Liver (tissue), 8 donors: ENCODE measurements at regions not wholly inside any gene's neighbourhood (a gene's known extent, or its start where the extent isn't known, plus 50 kb on each side); places are given as distances from the start of the nearest gene placed in this dataset.

Experiments used
- DNase-seq: peaks from one replicate; pipeline ENCODE4 v3.0.0-alpha.2; 2017; ENCODE audit warnings: low spot score
- H3K27ac ChIP-seq, 2 donors: one replicate each; pipeline ENCODE4 v1.7.0; 2013; ENCODE audit warnings: inconsistent platforms in 2 of 2, low read length in 2 of 2, control low read depth in 1 of 2, low read depth in 1 of 2, mild to moderate bottlenecking in 1 of 2
- H3K27me3 ChIP-seq, 4 donors: one replicate each; pipeline versions ENCODE4 v1.6.1 to v1.7.0; 2013; ENCODE audit warnings: low read length in 3 of 4, inconsistent platforms in 1 of 4, mild to moderate bottlenecking in 1 of 4, moderate library complexity in 1 of 4; ENCODE audit not compliant: control insufficient read depth in 4 of 4, insufficient read depth in 4 of 4
- H3K36me3 ChIP-seq, 4 donors: one replicate each; pipeline versions ENCODE4 v1.6.1 to v1.7.0; 2013; ENCODE audit warnings: low read length in 3 of 4, mild to moderate bottlenecking in 3 of 4, low read depth in 1 of 4, moderate library complexity in 1 of 4; ENCODE audit not compliant: control insufficient read depth in 4 of 4, insufficient read depth in 3 of 4
- H3K4me1 ChIP-seq, 4 donors: one replicate each; pipeline versions ENCODE4 v1.6.1 to v1.7.0; 2013; ENCODE audit warnings: low read length in 3 of 4, mild to moderate bottlenecking in 3 of 4, moderate library complexity in 1 of 4; ENCODE audit not compliant: control insufficient read depth in 4 of 4, insufficient read depth in 4 of 4
- H3K4me3 ChIP-seq, 3 donors: one replicate each; pipeline versions ENCODE4 v1.6.1 to v1.7.0; 2013; ENCODE audit warnings: low read length in 3 of 3, control low read depth in 1 of 3, low read depth in 1 of 3, mild to moderate bottlenecking in 1 of 3
- H3K9ac ChIP-seq, 2 donors: one replicate each; pipeline ENCODE4 v1.7.0; 2013; ENCODE audit warnings: low read length in 2 of 2, mild to moderate bottlenecking in 2 of 2, moderate library complexity in 2 of 2, control low read depth in 1 of 2, low read depth in 1 of 2
- H3K9me3 ChIP-seq, 4 donors: one replicate each; pipeline versions ENCODE4 v1.6.1 to v1.7.0; 2013; ENCODE audit warnings: low read length in 3 of 4; ENCODE audit not compliant: control insufficient read depth in 4 of 4
- CTCF ChIP-seq: fragments of 150-350 bp; IDR thresholded peaks from 2 replicates; pipeline ENCODE4 v1.5.1; 2017; ENCODE audit warnings: improper control_type of control experiment, low read depth, low read length; ENCODE audit not compliant: missing input control
- FOXA1 ChIP-seq: IDR thresholded peaks from 2 replicates; pipeline ENCODE4 v1.6.1; 2016; ENCODE audit warnings: antibody characterized with exemption
- FOXA2 ChIP-seq: IDR thresholded peaks from 2 replicates; pipeline ENCODE4 v1.6.1; 2016; ENCODE audit warnings: antibody characterized with exemption
- HNF4A ChIP-seq, 2 donors: conservative IDR thresholded peaks; 2 replicates each; pipeline ENCODE4 v1.6.1; 2016; ENCODE audit warnings: antibody characterized with exemption in 2 of 2, mild to moderate bottlenecking in 2 of 2
- HNF4G ChIP-seq: IDR thresholded peaks from 2 replicates; pipeline ENCODE4 v1.6.1; 2016; ENCODE audit warnings: antibody characterized with exemption
- JUND ChIP-seq, 2 donors: IDR thresholded peaks; 2 replicates each; pipeline ENCODE4 v1.6.1; 2016; ENCODE audit warnings: antibody characterized with exemption in 2 of 2
- NR2F2 ChIP-seq: IDR thresholded peaks from 2 replicates; pipeline ENCODE4 v1.6.1; 2016; ENCODE audit warnings: antibody characterized with exemption
- RAD21 ChIP-seq, 2 donors: IDR thresholded peaks; 2 replicates each; pipeline ENCODE4 v1.6.1; 2016; ENCODE audit warnings: antibody characterized with exemption in 2 of 2, mild to moderate bottlenecking in 2 of 2
- RXRA ChIP-seq, 2 donors: IDR thresholded peaks; 2 replicates each; pipeline ENCODE4 v1.6.1; 2017 to 2018; ENCODE audit warnings: antibody characterized with exemption in 2 of 2, mild to moderate bottlenecking in 1 of 2
- SP1 ChIP-seq: IDR thresholded peaks from 2 replicates; pipeline ENCODE4 v1.6.1; 2018; ENCODE audit warnings: antibody characterized with exemption, mild to moderate bottlenecking
- TAF1 ChIP-seq: conservative IDR thresholded peaks from 2 replicates; pipeline ENCODE4 v1.6.1; 2016; ENCODE audit warnings: antibody characterized with exemption, mild to moderate bottlenecking
- YY1 ChIP-seq: IDR thresholded peaks from 2 replicates; pipeline ENCODE4 v1.6.1; 2016; ENCODE audit warnings: antibody characterized with exemption, mild to moderate bottlenecking
- WGBS: extraction: QIAGEN DNeasy Blood & Tissue Kit; methylation state at CpG from one replicate; pipeline ENCODE4 v1.1.7; 2013; 5-methylcytosine and 5-hydroxymethylcytosine counted together
- TF ChIP-seq, protein P1 (sequence below): IDR thresholded peaks from 2 replicates; pipeline ENCODE4 v1.6.1; 2016; ENCODE audit warnings: antibody characterized with exemption
- TF ChIP-seq, protein P2 (sequence below): IDR thresholded peaks from 2 replicates; pipeline ENCODE4 v1.6.1; 2016; ENCODE audit warnings: antibody characterized with exemption, mild to moderate bottlenecking
- TF ChIP-seq, protein P3 (sequence below): IDR thresholded peaks from 2 replicates; pipeline ENCODE4 v1.6.1; 2016; ENCODE audit warnings: antibody characterized with exemption
- donor health status: healthy.
- donor health status: healthy.
- donor health status: healthy.
- donor health status: healthy.
- donor health status: healthy.

DNA sequence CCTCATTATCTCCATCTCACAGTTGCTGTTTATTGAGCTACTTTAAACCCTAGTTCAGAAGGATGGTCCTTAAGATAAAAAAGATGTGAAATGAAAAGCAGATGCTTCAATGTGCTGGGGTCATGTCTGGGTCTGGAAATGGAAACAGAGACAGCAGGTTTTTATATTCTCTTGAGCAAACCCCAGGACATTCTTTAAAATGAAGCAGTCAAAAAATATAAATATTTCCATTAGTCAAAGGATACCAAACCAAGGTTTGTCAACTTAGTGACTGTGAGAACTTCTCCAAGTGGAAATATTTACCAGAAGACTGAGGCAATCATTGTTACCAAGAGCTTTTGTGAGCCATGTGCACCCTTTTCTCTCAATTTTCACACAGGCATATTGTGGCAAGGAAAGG is 102.5 kb upstream of the DIO2 start:
- H3K9ac ChIP-seq, result no peak overlapping the region
- no peak for DNase-seq
- no peak overlapping the region for H3K4me3 ChIP-seq
- no peaks in the 10 kb centered on the region for H3K27me3 ChIP-seq
- no peaks in the 10 kb centered on the region for H3K36me3 ChIP-seq
- no peaks in the 10 kb centered on the region for H3K4me1 ChIP-seq
- H3K9me3 ChIP-seq, result no peaks in the 10 kb centered on the region
- H3K27ac ChIP-seq, result no peak overlapping the region
- TF ChIP-seq JUND (IDR thresholded peaks at IDR 0.05), result no peak
- TF ChIP-seq FOXA2, result no peak
- TF ChIP-seq YY1, result no peak
- no peak for TF ChIP-seq FOXA1
- TF ChIP-seq NR2F2, result no peak
- TF ChIP-seq, protein P1, sequence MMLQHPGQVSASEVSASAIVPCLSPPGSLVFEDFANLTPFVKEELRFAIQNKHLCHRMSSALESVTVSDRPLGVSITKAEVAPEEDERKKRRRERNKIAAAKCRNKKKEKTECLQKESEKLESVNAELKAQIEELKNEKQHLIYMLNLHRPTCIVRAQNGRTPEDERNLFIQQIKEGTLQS, result no peak
- TF ChIP-seq CTCF, result no peak
- TF ChIP-seq HNF4G, result no peak
- no peak for TF ChIP-seq RXRA (IDR thresholded peaks at IDR 0.05)
- no peak for TF ChIP-seq HNF4A (conservative IDR thresholded peaks at IDR 0.05)
- TF ChIP-seq TAF1, result no peak
- no peak for TF ChIP-seq RAD21 (IDR thresholded peaks at IDR 0.05)
- TF ChIP-seq SP1, result no peak

- no peak for TF ChIP-seq HNF4G
- TF ChIP-seq, protein P2, sequence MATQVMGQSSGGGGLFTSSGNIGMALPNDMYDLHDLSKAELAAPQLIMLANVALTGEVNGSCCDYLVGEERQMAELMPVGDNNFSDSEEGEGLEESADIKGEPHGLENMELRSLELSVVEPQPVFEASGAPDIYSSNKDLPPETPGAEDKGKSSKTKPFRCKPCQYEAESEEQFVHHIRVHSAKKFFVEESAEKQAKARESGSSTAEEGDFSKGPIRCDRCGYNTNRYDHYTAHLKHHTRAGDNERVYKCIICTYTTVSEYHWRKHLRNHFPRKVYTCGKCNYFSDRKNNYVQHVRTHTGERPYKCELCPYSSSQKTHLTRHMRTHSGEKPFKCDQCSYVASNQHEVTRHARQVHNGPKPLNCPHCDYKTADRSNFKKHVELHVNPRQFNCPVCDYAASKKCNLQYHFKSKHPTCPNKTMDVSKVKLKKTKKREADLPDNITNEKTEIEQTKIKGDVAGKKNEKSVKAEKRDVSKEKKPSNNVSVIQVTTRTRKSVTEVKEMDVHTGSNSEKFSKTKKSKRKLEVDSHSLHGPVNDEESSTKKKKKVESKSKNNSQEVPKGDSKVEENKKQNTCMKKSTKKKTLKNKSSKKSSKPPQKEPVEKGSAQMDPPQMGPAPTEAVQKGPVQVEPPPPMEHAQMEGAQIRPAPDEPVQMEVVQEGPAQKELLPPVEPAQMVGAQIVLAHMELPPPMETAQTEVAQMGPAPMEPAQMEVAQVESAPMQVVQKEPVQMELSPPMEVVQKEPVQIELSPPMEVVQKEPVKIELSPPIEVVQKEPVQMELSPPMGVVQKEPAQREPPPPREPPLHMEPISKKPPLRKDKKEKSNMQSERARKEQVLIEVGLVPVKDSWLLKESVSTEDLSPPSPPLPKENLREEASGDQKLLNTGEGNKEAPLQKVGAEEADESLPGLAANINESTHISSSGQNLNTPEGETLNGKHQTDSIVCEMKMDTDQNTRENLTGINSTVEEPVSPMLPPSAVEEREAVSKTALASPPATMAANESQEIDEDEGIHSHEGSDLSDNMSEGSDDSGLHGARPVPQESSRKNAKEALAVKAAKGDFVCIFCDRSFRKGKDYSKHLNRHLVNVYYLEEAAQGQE, result no peak
- TF ChIP-seq SP1, result no peak
- TF ChIP-seq, protein P3, sequence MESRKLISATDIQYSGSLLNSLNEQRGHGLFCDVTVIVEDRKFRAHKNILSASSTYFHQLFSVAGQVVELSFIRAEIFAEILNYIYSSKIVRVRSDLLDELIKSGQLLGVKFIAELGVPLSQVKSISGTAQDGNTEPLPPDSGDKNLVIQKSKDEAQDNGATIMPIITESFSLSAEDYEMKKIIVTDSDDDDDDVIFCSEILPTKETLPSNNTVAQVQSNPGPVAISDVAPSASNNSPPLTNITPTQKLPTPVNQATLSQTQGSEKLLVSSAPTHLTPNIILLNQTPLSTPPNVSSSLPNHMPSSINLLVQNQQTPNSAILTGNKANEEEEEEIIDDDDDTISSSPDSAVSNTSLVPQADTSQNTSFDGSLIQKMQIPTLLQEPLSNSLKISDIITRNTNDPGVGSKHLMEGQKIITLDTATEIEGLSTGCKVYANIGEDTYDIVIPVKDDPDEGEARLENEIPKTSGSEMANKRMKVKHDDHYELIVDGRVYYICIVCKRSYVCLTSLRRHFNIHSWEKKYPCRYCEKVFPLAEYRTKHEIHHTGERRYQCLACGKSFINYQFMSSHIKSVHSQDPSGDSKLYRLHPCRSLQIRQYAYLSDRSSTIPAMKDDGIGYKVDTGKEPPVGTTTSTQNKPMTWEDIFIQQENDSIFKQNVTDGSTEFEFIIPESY, result no peak
- TF ChIP-seq FOXA1, result no peak
- no peak for TF ChIP-seq TAF1
- TF ChIP-seq CTCF, result no peak
- no peak for TF ChIP-seq YY1
- no peak for TF ChIP-seq NR2F2
- TF ChIP-seq, protein P1, result no peak
- TF ChIP-seq JUND (IDR thresholded peaks at IDR 0.05), result no peak
Observed at GRCh38 chr14:80310938-80311750, 99.8 kb upstream of the DIO2 start.

More at GRCh38 chr14:80310938-80311750, 99.8 kb upstream of the DIO2 start:
- no peak overlapping the region for H3K4me3 ChIP-seq
- H3K4me1 ChIP-seq, result no peaks in the 10 kb centered on the region
- no peak overlapping the region for H3K9ac ChIP-seq
- no peak overlapping the region for H3K27ac ChIP-seq
- no peaks in the 10 kb centered on the region for H3K27me3 ChIP-seq
- no peak for DNase-seq
- no peaks in the 10 kb centered on the region for H3K9me3 ChIP-seq
- 67% methylated on average over 5 of the region's 5 CpGs for WGBS
- H3K36me3 ChIP-seq, result no peaks in the 10 kb centered on the region
